HG03095 (cell line): ENCODE measurements at regions not wholly inside any gene's neighbourhood (a gene's known extent, or its start where the extent isn't known, plus 50 kb on each side); places are given as distances from the start of the nearest gene placed in this dataset.

Experiments
- ATAC-seq: cut with Tn5 transposase; IDR thresholded peaks from one replicate; pipeline ENCODE4 v1.9.1; 2021; ENCODE audit warnings: moderate library complexity; ENCODE audit not compliant: unreplicated experiment

GRCh38 chr12:105832021-105832420, 306.7 kb downstream of the NUAK1 start:
- no peak for ATAC-seq

- ATAC-seq, result no peak
These were observed 305.9 kb downstream of the NUAK1 start for GRCh38 chr12:105832806-105833205.

GRCh38 chr12:105834496-105834895, 304.3 kb downstream of the NUAK1 start:
- no peak for ATAC-seq

GRCh38 chr12:105835580-105836241, 303.0 kb downstream of the NUAK1 start:
- ATAC-seq, result no peak

- no peak for ATAC-seq
These were observed 302.5 kb downstream of the NUAK1 start for GRCh38 chr12:105836242-105836622.

- ATAC-seq, result no peak
These were observed 299.1 kb downstream of the NUAK1 start for GRCh38 chr12:105839629-105840127.

- ATAC-seq, result no peak
These were observed 298.4 kb downstream of the NUAK1 start for GRCh38 chr12:105840384-105840783.

- ATAC-seq, result no peak
These were observed 296.9 kb downstream of the NUAK1 start for GRCh38 chr12:105841840-105842239.

GRCh38 chr12:105843561-105843960, 295.2 kb downstream of the NUAK1 start:
- no peak for ATAC-seq

GRCh38 chr12:105843986-105844760, 294.6 kb downstream of the NUAK1 start:
- no peak for ATAC-seq

- ATAC-seq, result no peak
These were observed 292.4 kb downstream of the NUAK1 start for GRCh38 chr12:105846331-105846730.

GRCh38 chr12:105847068-105847467, 291.7 kb downstream of the NUAK1 start:
- ATAC-seq, result no peak

GRCh38 chr12:105848286-105848685, 290.5 kb downstream of the NUAK1 start:
- ATAC-seq, result no peak

GRCh38 chr12:105850103-105850968, 288.4 kb downstream of the NUAK1 start:
- ATAC-seq, result no peak

- ATAC-seq, result no peak
These were observed 286.3 kb downstream of the NUAK1 start for GRCh38 chr12:105852496-105852895.

- ATAC-seq, result no peak
These were observed 285.8 kb downstream of the NUAK1 start for GRCh38 chr12:105852951-105853350.

- no peak for ATAC-seq
These were observed 284.7 kb downstream of the NUAK1 start for GRCh38 chr12:105854071-105854470.

- ATAC-seq, result no peak
These were observed 283.2 kb downstream of the NUAK1 start for GRCh38 chr12:105855361-105856047.

GRCh38 chr12:105856048-105856405, 282.7 kb downstream of the NUAK1 start:
- ATAC-seq, result no peak

- ATAC-seq, result no peak
These were observed 279.6 kb downstream of the NUAK1 start for GRCh38 chr12:105858981-105859710.
